Astrocyte (in vitro differentiated cells and primary cell): ENCODE measurements at regions not wholly inside any gene's neighbourhood (a gene's known extent, or its start where the extent isn't known, plus 50 kb on each side); places are given as distances from the start of the nearest gene placed in this dataset.

Source experiments
- DNase-seq: peaks from one replicate; pipeline ENCODE4 v3.0.0-alpha.2; 2010; ENCODE audit warnings: low read depth
- FAIRE-seq: peaks from 2 replicates; lab custom pipeline; 2011; peaks lifted over from hg19 to GRCh38; lab: Jason Lieb, UNC
- H2AFZ ChIP-seq: 2 replicates; pipeline ENCODE4 v1.6.0; 2012; ENCODE audit warnings: low read depth, low read length, inconsistent platforms
- H3K27ac ChIP-seq: 2 replicates; pipeline ENCODE4 v1.5.1; 2011; ENCODE audit warnings: low read depth, low read length, inconsistent platforms
- H3K27me3 ChIP-seq: 2 replicates; pipeline ENCODE4 v1.6.0; 2011; ENCODE audit warnings: low read length, inconsistent platforms; ENCODE audit not compliant: insufficient read depth
- H3K36me3 ChIP-seq: 2 replicates; pipeline ENCODE4 v1.5.1; 2011; ENCODE audit warnings: low read length, inconsistent platforms; ENCODE audit not compliant: insufficient read depth
- H3K4me1 ChIP-seq: 2 replicates; pipeline ENCODE4 v1.5.1; 2011; ENCODE audit warnings: low read length, inconsistent platforms; ENCODE audit not compliant: insufficient read depth
- H3K4me2 ChIP-seq: 2 replicates; pipeline ENCODE4 v1.6.0; 2012; ENCODE audit warnings: low read length, inconsistent platforms
- H3K4me3 ChIP-seq: 2 replicates; pipeline ENCODE4 v1.5.1; 2011; ENCODE audit warnings: low read depth, mild to moderate bottlenecking, low read length, inconsistent platforms; ENCODE audit not compliant: insufficient read depth
- H3K79me2 ChIP-seq: 2 replicates; pipeline ENCODE4 v1.6.0; 2012; ENCODE audit warnings: mild to moderate bottlenecking, low read length, inconsistent platforms; ENCODE audit not compliant: insufficient read depth
- H3K9ac ChIP-seq: 2 replicates; pipeline ENCODE4 v1.6.0; 2012; ENCODE audit warnings: mild to moderate bottlenecking, low read length, inconsistent platforms
- H3K9me3 ChIP-seq: 2 replicates; pipeline ENCODE4 v1.5.1; 2012; ENCODE audit warnings: low read depth, mild to moderate bottlenecking, low read length, inconsistent platforms; ENCODE audit not compliant: insufficient read depth
- H4K20me1 ChIP-seq: 2 replicates; pipeline ENCODE4 v1.6.0; 2012; ENCODE audit warnings: low read length, inconsistent platforms; ENCODE audit not compliant: insufficient read depth
- H3K27ac Mint-ChIP-seq: one replicate; pipeline ENCODE4 v1.8.0; 2021; ENCODE audit warnings: mild to moderate bottlenecking, mixed read lengths; ENCODE audit not compliant: unreplicated experiment
- H3K27me3 Mint-ChIP-seq: one replicate; pipeline ENCODE4 v1.8.0; 2021; ENCODE audit warnings: low read depth, mixed read lengths; ENCODE audit not compliant: unreplicated experiment
- H3K36me3 Mint-ChIP-seq: one replicate; pipeline ENCODE4 v1.8.0; 2021; ENCODE audit warnings: low read depth, mixed read lengths; ENCODE audit not compliant: unreplicated experiment
- H3K4me1 Mint-ChIP-seq: one replicate; pipeline ENCODE4 v1.8.0; 2021; ENCODE audit warnings: low read depth, mixed read lengths; ENCODE audit not compliant: unreplicated experiment
- H3K4me3 Mint-ChIP-seq: one replicate; pipeline ENCODE4 v1.8.0; 2021; ENCODE audit warnings: mild to moderate bottlenecking, moderate library complexity, mixed read lengths; ENCODE audit not compliant: unreplicated experiment
- H3K9me3 Mint-ChIP-seq: one replicate; pipeline ENCODE4 v1.8.0; 2021; ENCODE audit warnings: mild to moderate bottlenecking, mixed read lengths; ENCODE audit not compliant: unreplicated experiment
- EZH2 ChIP-seq: IDR thresholded peaks from 2 replicates; pipeline ENCODE4 v1.6.1; 2012; ENCODE audit warnings: mild to moderate bottlenecking, low read length, inconsistent platforms; ENCODE audit not compliant: insufficient read depth
- TF ChIP-seq, protein P1 (sequence below): IDR thresholded peaks from 2 replicates; pipeline ENCODE4 v1.5.1; 2011; ENCODE audit warnings: low read depth, mild to moderate bottlenecking, inconsistent platforms, low read length, moderate library complexity; ENCODE audit not compliant: insufficient read depth

DNA sequence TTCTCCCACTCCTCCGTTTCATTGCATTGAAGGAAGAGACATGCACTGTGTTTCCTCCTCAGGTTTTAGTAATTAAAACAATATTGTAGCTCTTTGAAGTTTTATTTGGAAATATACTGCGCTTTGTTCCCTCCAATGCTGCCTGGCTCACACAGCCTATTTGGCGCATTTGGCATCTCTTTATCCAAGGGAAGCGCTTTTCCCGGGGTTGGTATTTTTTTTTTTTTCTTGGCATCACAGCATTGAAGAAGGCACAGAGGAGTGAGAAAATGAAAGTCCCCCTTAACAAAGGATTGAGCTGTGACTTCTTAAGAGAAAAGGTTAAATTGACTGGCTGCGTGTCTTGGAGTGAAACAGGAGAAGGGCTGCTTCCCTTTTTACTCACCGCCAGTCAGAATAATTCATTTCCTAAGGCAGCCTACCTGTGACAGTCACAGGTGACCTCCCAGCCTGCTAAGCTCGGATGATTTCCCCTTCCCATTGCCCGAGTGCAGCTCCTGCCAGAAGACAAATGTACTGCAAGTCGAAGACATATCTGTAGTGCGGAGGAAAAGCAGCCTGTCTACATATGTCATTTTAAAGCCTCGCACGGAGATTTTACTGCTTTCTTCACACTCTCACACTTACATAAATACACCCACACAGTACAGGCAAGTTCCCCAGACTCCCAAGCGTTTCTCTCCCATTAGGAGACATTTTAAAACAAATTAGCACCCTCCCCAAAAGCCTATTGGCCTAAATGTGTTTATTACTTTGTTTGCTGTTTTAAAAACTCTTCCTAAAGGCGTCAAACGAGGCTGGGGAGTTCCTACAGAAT lies 665.5 kb upstream of the ZNF608 start:
- no peak for TF ChIP-seq EZH2
- TF ChIP-seq, protein P1, sequence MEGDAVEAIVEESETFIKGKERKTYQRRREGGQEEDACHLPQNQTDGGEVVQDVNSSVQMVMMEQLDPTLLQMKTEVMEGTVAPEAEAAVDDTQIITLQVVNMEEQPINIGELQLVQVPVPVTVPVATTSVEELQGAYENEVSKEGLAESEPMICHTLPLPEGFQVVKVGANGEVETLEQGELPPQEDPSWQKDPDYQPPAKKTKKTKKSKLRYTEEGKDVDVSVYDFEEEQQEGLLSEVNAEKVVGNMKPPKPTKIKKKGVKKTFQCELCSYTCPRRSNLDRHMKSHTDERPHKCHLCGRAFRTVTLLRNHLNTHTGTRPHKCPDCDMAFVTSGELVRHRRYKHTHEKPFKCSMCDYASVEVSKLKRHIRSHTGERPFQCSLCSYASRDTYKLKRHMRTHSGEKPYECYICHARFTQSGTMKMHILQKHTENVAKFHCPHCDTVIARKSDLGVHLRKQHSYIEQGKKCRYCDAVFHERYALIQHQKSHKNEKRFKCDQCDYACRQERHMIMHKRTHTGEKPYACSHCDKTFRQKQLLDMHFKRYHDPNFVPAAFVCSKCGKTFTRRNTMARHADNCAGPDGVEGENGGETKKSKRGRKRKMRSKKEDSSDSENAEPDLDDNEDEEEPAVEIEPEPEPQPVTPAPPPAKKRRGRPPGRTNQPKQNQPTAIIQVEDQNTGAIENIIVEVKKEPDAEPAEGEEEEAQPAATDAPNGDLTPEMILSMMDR = no peak
- DNase-seq = peak; percentile 58
- Mint-ChIP-seq H3K27me3 (no peaks in the 10 kb centered on the region), H3K27ac (peak overlapping the region; percentile 99), H3K4me3 (no peak overlapping the region), H3K9me3 (peaks cover 12% of the 10 kb centered on the region), H3K36me3 (peaks cover 1% of the 10 kb centered on the region), H3K4me1 (peaks cover 46% of the 10 kb centered on the region)
- Histone ChIP-seq H3K27me3 (no peaks in the 10 kb centered on the region), H2AFZ (peak overlapping the region; percentile 51), H3K4me2 (peak overlapping the region; percentile 80), H3K4me1 (peaks cover 43% of the 10 kb centered on the region), H3K9me3 (no peaks in the 10 kb centered on the region), H3K36me3 (no peaks in the 10 kb centered on the region), H3K9ac (peak overlapping the region; percentile 88), H3K79me2 (no peaks in the 10 kb centered on the region), H3K27ac (peak overlapping the region; percentile 98), H3K4me3 (peak overlapping the region; percentile 31), H4K20me1 (no peaks in the 10 kb centered on the region)
- peak; percentile 39 for FAIRE-seq

DNA sequence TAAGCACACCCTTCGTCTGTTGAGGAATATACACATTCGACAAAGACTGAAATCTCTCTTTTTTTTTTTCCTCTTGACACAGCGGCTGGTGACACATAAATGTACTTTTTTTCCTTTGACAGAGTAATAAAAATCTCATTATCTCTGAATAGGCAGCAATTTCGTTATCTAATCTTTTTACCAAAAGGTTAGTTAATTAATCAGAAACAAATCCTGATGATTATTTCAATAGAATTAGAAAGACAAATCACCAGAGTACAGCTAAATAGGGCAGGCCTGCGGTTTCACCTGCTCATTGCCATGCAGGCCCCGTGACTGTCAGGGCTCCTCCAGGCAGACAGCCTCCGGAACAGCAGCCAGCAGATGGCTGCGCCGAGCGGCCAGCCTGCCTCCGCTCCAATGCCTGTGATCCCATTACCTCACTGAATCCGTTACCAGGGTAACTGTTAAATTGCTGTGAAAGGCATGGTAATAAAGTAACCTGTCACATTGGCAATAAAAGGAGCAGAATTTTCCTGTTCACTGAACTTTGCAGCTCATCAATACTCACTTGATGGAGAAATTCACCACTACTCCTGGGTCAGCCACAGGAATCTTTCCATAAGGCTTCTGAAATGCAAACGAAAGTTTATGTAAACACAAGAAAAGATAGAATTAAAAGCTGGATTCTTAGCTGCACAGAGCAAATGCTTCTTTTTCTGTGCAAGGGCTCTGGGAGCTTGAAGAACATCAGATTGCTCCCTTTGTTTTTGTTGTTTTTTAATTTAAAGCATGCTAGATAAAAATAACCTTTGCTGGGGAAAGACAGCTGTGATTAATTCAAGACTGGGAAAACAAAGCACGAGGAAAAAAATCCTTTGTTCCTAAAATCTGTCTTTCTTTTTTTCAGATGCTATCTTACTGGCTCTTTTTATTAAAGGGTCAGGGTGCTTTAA lies 666.4 kb upstream of the ZNF608 start:
- Histone ChIP-seq H3K79me2 (no peaks in the 10 kb centered on the region), H3K27me3 (no peaks in the 10 kb centered on the region), H2AFZ (no peak overlapping the region), H3K4me2 (peak overlapping the region; percentile 80), H3K36me3 (no peaks in the 10 kb centered on the region), H3K4me3 (no peak overlapping the region), H3K9me3 (no peaks in the 10 kb centered on the region), H3K9ac (peak overlapping the region; percentile 88), H3K27ac (peak overlapping the region; percentile 98), H3K4me1 (peaks cover 43% of the 10 kb centered on the region), H4K20me1 (no peaks in the 10 kb centered on the region)
- DNase-seq (peak; percentile 92), FAIRE-seq (peak; percentile 78)
- TF ChIP-seq EZH2 = no peak
- TF ChIP-seq, protein P1 = peak; percentile 36
- Mint-ChIP-seq H3K4me1 (peaks cover 46% of the 10 kb centered on the region), H3K9me3 (peaks cover 6% of the 10 kb centered on the region), H3K36me3 (no peaks in the 10 kb centered on the region), H3K27me3 (no peaks in the 10 kb centered on the region), H3K27ac (peak overlapping the region; percentile 99), H3K4me3 (no peak overlapping the region)
